ENCODE measurements at regions not wholly inside any gene's neighbourhood (a gene's known extent, or its start where the extent isn't known, plus 50 kb on each side); places are given as distances from the start of the nearest gene placed in this dataset.

DNA sequence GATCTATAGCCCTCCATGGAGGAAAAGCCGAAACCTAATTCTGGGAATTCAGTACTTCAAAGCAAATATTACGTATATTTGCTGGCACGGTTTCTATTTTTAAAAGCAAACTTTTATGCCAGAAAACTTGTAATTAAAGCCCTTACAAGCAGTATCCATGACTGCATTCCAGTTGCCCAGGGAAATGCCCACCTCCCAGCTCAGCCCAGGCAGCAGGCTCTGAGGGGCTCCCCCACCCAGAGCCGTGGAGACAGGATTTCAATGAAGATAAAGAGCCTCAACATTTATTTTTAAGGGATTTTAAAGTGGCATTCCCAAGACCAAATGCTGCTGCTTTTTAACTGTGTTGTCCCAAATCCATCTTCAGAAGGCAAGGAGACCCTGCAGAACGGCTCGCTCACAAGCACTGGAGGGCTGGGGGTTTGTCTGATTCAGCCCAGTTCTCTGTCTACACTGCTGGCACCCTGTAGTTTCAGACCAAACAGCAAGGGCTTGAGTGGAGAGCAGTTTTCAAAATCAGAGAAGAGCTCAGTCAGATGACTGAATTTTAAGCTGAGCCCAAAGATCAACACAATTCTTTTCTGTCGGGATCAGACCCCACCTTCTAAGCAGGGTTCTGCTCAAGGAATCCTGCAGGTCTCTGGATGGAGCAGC, 105.1 kb downstream of the KCNF1 start:
- ChIA-PET POLR2A (no interaction called here), RAD21 (ENCODE audit: low non-redundant PET in 1 of 2, low total read pairs in 2 of 2, uncharacterized antibody in 2 of 2, unreplicated experiment in 2 of 2) (no interaction called here), CTCF (no interaction called here)
- H4K20me1 ChIP-seq (ENCODE audit: insufficient read depth), result no peaks in the 10 kb centered on the region
- ATAC-seq (no peak), DNase-seq (ENCODE audit: low read depth, low spot score) (no peak)
- no peak overlapping the region for H3K4me3 ChIP-seq (replicated peaks in 1 of 2; ENCODE audit: low read depth in 1 of 2, low read length in 2 of 2)
- no peaks in the 10 kb centered on the region for H3K79me2 ChIP-seq (ENCODE audit: insufficient read depth, low read length)
- H3K27me3 ChIP-seq (ENCODE audit: insufficient read depth, low read length), result no peaks in the 10 kb centered on the region; the same call in 1 of the 2 replicates
- H3K9me2 ChIP-seq (ENCODE audit: insufficient read depth), result no peaks in the 10 kb centered on the region
- H3K27ac ChIP-seq (ENCODE audit: low read depth, low read length), result no peak overlapping the region
- H2AFZ ChIP-seq (ENCODE audit: low read depth, low read length, poor library complexity, severe bottlenecking), result no peak overlapping the region
- H3K9me3 ChIP-seq (ENCODE audit: control insufficient read depth in 1 of 2, insufficient read depth in 1 of 2, low read depth in 1 of 2, low read length in 2 of 2), result no peaks in the 10 kb centered on the region
- no TSS peak for BruUV-seq (replicated peaks)
- H3K36me3 ChIP-seq (ENCODE audit: control insufficient read depth in 1 of 2, insufficient read depth in 2 of 2, low read length in 2 of 2), result no peaks in the 10 kb centered on the region
- intact Hi-C loops (cut with micrococcal nuclease), result no loop called here
- no peak overlapping the region for H3K9ac ChIP-seq (ENCODE audit: low read length)
- H3K4me1 ChIP-seq (ENCODE audit: control insufficient read depth in 1 of 2, insufficient read depth in 2 of 2, low read length in 2 of 2), result no peaks in the 10 kb centered on the region
- no peak for TF ChIP-seq TCF7L2 (IDR thresholded peaks at IDR 0.05; ENCODE audit: borderline replicate concordance, extremely low read depth, insufficient read depth, insufficient read length)
- no peak for TF ChIP-seq CBX3 (IDR thresholded peaks at IDR 0.05; ENCODE audit: low read depth)
- no peak for TF ChIP-seq POLR2A (IDR thresholded peaks at IDR 0.05; ENCODE audit: borderline replicate concordance, extremely low read depth, insufficient read depth, insufficient read length)
- TF ChIP-seq, protein P1, sequence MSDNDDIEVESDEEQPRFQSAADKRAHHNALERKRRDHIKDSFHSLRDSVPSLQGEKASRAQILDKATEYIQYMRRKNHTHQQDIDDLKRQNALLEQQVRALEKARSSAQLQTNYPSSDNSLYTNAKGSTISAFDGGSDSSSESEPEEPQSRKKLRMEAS (IDR thresholded peaks at IDR 0.05), result no peak
- TF ChIP-seq CEBPB (IDR thresholded peaks at IDR 0.05; ENCODE audit: low read depth), result no peak
- TF ChIP-seq, protein P2, sequence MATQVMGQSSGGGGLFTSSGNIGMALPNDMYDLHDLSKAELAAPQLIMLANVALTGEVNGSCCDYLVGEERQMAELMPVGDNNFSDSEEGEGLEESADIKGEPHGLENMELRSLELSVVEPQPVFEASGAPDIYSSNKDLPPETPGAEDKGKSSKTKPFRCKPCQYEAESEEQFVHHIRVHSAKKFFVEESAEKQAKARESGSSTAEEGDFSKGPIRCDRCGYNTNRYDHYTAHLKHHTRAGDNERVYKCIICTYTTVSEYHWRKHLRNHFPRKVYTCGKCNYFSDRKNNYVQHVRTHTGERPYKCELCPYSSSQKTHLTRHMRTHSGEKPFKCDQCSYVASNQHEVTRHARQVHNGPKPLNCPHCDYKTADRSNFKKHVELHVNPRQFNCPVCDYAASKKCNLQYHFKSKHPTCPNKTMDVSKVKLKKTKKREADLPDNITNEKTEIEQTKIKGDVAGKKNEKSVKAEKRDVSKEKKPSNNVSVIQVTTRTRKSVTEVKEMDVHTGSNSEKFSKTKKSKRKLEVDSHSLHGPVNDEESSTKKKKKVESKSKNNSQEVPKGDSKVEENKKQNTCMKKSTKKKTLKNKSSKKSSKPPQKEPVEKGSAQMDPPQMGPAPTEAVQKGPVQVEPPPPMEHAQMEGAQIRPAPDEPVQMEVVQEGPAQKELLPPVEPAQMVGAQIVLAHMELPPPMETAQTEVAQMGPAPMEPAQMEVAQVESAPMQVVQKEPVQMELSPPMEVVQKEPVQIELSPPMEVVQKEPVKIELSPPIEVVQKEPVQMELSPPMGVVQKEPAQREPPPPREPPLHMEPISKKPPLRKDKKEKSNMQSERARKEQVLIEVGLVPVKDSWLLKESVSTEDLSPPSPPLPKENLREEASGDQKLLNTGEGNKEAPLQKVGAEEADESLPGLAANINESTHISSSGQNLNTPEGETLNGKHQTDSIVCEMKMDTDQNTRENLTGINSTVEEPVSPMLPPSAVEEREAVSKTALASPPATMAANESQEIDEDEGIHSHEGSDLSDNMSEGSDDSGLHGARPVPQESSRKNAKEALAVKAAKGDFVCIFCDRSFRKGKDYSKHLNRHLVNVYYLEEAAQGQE (IDR thresholded peaks at IDR 0.05; ENCODE audit: low read depth), result no peak
- H3K4me2 ChIP-seq (ENCODE audit: low read length), result no peak overlapping the region
